GM23248 (cell line): ENCODE measurements at regions not wholly inside any gene's neighbourhood (a gene's known extent, or its start where the extent isn't known, plus 50 kb on each side); places are given as distances from the start of the nearest gene placed in this dataset.

Experiments used
- DNase-seq: peaks from one replicate; pipeline ENCODE4 v3.0.0-alpha.2; 2015
- H2AFZ ChIP-seq: fragments of 200-600 bp; sonication (generic); 2 replicates; pipeline ENCODE4 v1.6.1; 2016; ENCODE audit warnings: antibody characterized with exemption
- H3F3A ChIP-seq: fragments of 200-600 bp; sonication (generic); 2 replicates; pipeline ENCODE4 v1.6.1; 2016; ENCODE audit warnings: mild to moderate bottlenecking, antibody characterized with exemption, mixed run types; ENCODE audit not compliant: insufficient read depth
- H3K27ac ChIP-seq: fragments of 200-600 bp; sonication (generic); 2 replicates; pipeline ENCODE4 v1.5.1; 2016; ENCODE audit warnings: mild to moderate bottlenecking
- H3K27me3 ChIP-seq: fragments of 200-600 bp; sonication (generic); replicated peaks from 2 replicates; pipeline ENCODE4 v1.6.1; 2016; ENCODE audit warnings: mild to moderate bottlenecking; ENCODE audit not compliant: insufficient read depth
- H3K36me3 ChIP-seq: fragments of 200-600 bp; sonication (generic); 2 replicates; pipeline ENCODE4 v1.6.1; 2016; ENCODE audit warnings: low read depth, mild to moderate bottlenecking
- H3K4me1 ChIP-seq: fragments of 200-600 bp; sonication (generic); 2 replicates; pipeline ENCODE4 v1.6.1; 2016; ENCODE audit warnings: mild to moderate bottlenecking; ENCODE audit not compliant: insufficient read depth
- H3K4me2 ChIP-seq: fragments of 200-600 bp; sonication (generic); one replicate; pipeline ENCODE4 v1.6.1; 2016; ENCODE audit warnings: mild to moderate bottlenecking; ENCODE audit not compliant: unreplicated experiment
- H3K4me3 ChIP-seq: fragments of 200-600 bp; sonication (generic); 2 replicates; pipeline ENCODE4 v1.5.1; 2016; ENCODE audit warnings: mild to moderate bottlenecking
- H3K79me2 ChIP-seq: fragments of 200-600 bp; sonication (generic); 2 replicates; pipeline ENCODE4 v1.6.1; 2016; ENCODE audit warnings: mild to moderate bottlenecking; ENCODE audit not compliant: insufficient read depth
- H3K9ac ChIP-seq: fragments of 200-600 bp; sonication (generic); 2 replicates; pipeline ENCODE4 v1.6.1; 2016; ENCODE audit warnings: mild to moderate bottlenecking
- H3K9me2 ChIP-seq: fragments of 200-600 bp; sonication (generic); 2 replicates; pipeline ENCODE4 v1.6.1; 2016; ENCODE audit warnings: mixed run types, mild to moderate bottlenecking, moderate library complexity; ENCODE audit not compliant: insufficient read depth
- H3K9me3 ChIP-seq: fragments of 200-600 bp; sonication (generic); one replicate; pipeline ENCODE4 v1.6.1; 2017; ENCODE audit warnings: low read depth
- H4K20me1 ChIP-seq: fragments of 200-600 bp; sonication (generic); 2 replicates; pipeline ENCODE4 v1.6.0; 2016; ENCODE audit not compliant: insufficient read depth
- EZH2 ChIP-seq: fragments of 200-600 bp; sonication (generic); IDR thresholded peaks from 2 replicates; pipeline ENCODE4 v1.6.1; 2018; ENCODE audit warnings: antibody characterized with exemption, mild to moderate bottlenecking; ENCODE audit not compliant: insufficient read depth, poor library complexity, severe bottlenecking
- EZH2phosphoT487 ChIP-seq: fragments of 200-600 bp; sonication (generic); IDR thresholded peaks from 2 replicates; pipeline ENCODE4 v1.6.1; 2018; ENCODE audit warnings: antibody characterized with exemption, moderate library complexity, mild to moderate bottlenecking, low read depth; ENCODE audit not compliant: insufficient read depth
- WGBS, 2 experiments: methylation state at CpG; one replicate each; pipeline ENCODE4 v1.1.6; 2015 to 2017; ENCODE audit warnings: low lambda C conversion rate in 2 of 2, low coverage in 1 of 2; ENCODE audit errors: missing lambda C conversion rate in 2 of 2; 5-methylcytosine and 5-hydroxymethylcytosine counted together
- in situ Hi-C: fragments of 300-500 bp; cut with MboI; formaldehyde crosslinking; loops from 2 replicates; pipeline ENCODE4 v1.15.0; 2020

GRCh38 chr11:134463716-134464115 lies 51.7 kb upstream of the B3GAT1 start:
- H3K9me3 ChIP-seq: no peaks in the 10 kb centered on the region
- H4K20me1 ChIP-seq: no peaks in the 10 kb centered on the region
- in situ Hi-C loops: no loop called here
- H3K9me2 ChIP-seq: no peaks in the 10 kb centered on the region
- H3K9ac ChIP-seq: no peak overlapping the region
- TF ChIP-seq EZH2phosphoT487: no peak
- no peak for TF ChIP-seq EZH2
- H3K27ac ChIP-seq: no peak overlapping the region
- no peaks in the 10 kb centered on the region for H3K79me2 ChIP-seq
- H3K4me1 ChIP-seq: no peaks in the 10 kb centered on the region
- no peaks in the 10 kb centered on the region for H3K36me3 ChIP-seq
- no peak overlapping the region for H3K4me2 ChIP-seq
- no peaks in the 10 kb centered on the region for H3K27me3 ChIP-seq
- no peak for DNase-seq
- no peaks in the 10 kb centered on the region for H3F3A ChIP-seq
- no peak overlapping the region for H2AFZ ChIP-seq
- no peak overlapping the region for H3K4me3 ChIP-seq
- 20 to 28% methylated on average over 5 of the region's 5 CpGs for WGBS, 2 experiments
